BLaER1 treated with 17β-estradiol and CSF1 and Interleukin-3, amounts not matched to agents 10 nM and 100 nM (cell line): ENCODE measurements at regions not wholly inside any gene's neighbourhood (a gene's known extent, or its start where the extent isn't known, plus 50 kb on each side); places are given as distances from the start of the nearest gene placed in this dataset.

ENCODE experiments used
- H3K27ac ChIP-seq, 11 experiments: shearing (Covaris generic); formaldehyde crosslinking; 2 replicates each; pipeline ENCODE4 v1.8.1; 2022
- H3K27me3 ChIP-seq, 11 experiments: shearing (Covaris generic); formaldehyde crosslinking; 2 replicates each; pipeline ENCODE4 v1.8.1; 2022
- H3K36me3 ChIP-seq, 11 experiments: shearing (Covaris generic); formaldehyde crosslinking; 2 replicates each; pipeline ENCODE4 v1.8.1; 2022
- H3K4me1 ChIP-seq, 10 experiments: shearing (Covaris generic); formaldehyde crosslinking; 2 replicates each; pipeline ENCODE4 v1.8.1; 2022
- H3K4me2 ChIP-seq, 11 experiments: shearing (Covaris generic); formaldehyde crosslinking; 2 replicates each; pipeline ENCODE4 v1.8.1; 2022
- H3K4me3 ChIP-seq, 10 experiments: shearing (Covaris generic); formaldehyde crosslinking; 2 replicates each; pipeline ENCODE4 v1.8.1; 2022
- H3K9ac ChIP-seq, 11 experiments: shearing (Covaris generic); formaldehyde crosslinking; 2 replicates each; pipeline ENCODE4 v1.8.1; 2022
- H3K9me3 ChIP-seq, 11 experiments: shearing (Covaris generic); formaldehyde crosslinking; replicated peaks in 1 of 11; 2 replicates each; pipeline ENCODE4 v1.8.1; 2022
- H4K20me1 ChIP-seq, 11 experiments: shearing (Covaris generic); formaldehyde crosslinking; 2 replicates each; pipeline ENCODE4 v1.8.1; 2022
- Cebpa-rat ChIP-seq, 11 experiments: shearing (Covaris generic); IDR thresholded peaks; 2 replicates each; pipeline ENCODE4 v1.8.1; 2022

DNA sequence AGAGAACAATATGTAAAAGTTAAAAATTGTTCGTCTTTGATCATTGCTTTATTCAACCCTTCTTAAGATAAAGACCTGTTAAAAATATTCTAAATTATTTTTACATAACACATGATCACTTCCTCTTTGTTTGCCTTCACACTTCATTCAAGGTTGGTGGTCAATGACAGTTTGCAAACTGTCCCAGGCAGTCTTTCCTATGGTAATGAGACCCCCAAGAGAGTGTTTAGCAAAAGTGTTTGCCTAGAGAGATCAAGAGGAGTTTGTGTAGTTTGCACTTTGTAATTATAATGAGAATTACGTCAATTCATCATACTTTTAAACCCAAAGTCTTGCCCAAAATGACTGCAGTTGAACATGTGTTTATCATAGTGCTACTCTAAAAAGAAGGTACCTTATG lies 77.2 kb upstream of the ABCA12 start:
- H3K4me2 ChIP-seq, result no peak overlapping the region
- no peaks in the 10 kb centered on the region for H3K36me3 ChIP-seq
- H3K4me1 ChIP-seq, result no peaks in the 10 kb centered on the region
- no peaks in the 10 kb centered on the region for H4K20me1 ChIP-seq
- no peak overlapping the region for H3K27ac ChIP-seq
- no peak overlapping the region for H3K9ac ChIP-seq
- no peak overlapping the region for H3K4me3 ChIP-seq
- no peak for TF ChIP-seq Cebpa-rat (IDR thresholded peaks at IDR 0.05)
- no peaks in the 10 kb centered on the region for H3K27me3 ChIP-seq
- H3K9me3 ChIP-seq, result peaks cover 29 to 44% (median 39%) of the 10 kb centered on the region in 11 experiments

- Histone ChIP-seq H3K4me3 (no peak overlapping the region), H3K36me3 (no peaks in the 10 kb centered on the region), H3K27me3 (no peaks in the 10 kb centered on the region), H3K4me2 (no peak overlapping the region), H3K9me3 (peaks cover 40 to 58% (median 50%) of the 10 kb centered on the region in 11 experiments), H3K27ac (no peak overlapping the region), H4K20me1 (no peaks in the 10 kb centered on the region), H3K4me1 (no peaks in the 10 kb centered on the region), H3K9ac (no peak overlapping the region)
- no peak for TF ChIP-seq Cebpa-rat (IDR thresholded peaks at IDR 0.05)
These were observed 71.7 kb upstream of the ABCA12 start for GRCh38 chr2:215210082-215210481.

- no peak overlapping the region for H3K4me2 ChIP-seq
- no peak overlapping the region for H3K4me3 ChIP-seq
- no peak overlapping the region for H3K27ac ChIP-seq
- H4K20me1 ChIP-seq, result no peaks in the 10 kb centered on the region
- H3K4me1 ChIP-seq, result no peaks in the 10 kb centered on the region
- no peak overlapping the region for H3K9ac ChIP-seq
- peaks cover 40 to 56% (median 50%) of the 10 kb centered on the region in 11 experiments for H3K9me3 ChIP-seq
- TF ChIP-seq Cebpa-rat (IDR thresholded peaks at IDR 0.05), result no peak
- no peaks in the 10 kb centered on the region for H3K27me3 ChIP-seq
- no peaks in the 10 kb centered on the region for H3K36me3 ChIP-seq
These were observed 69.5 kb upstream of the ABCA12 start for GRCh38 chr2:215207791-215208367.

GRCh38 chr2:215207041-215207440 lies 68.6 kb upstream of the ABCA12 start:
- no peak overlapping the region for H3K27ac ChIP-seq
- no peaks in the 10 kb centered on the region for H3K4me1 ChIP-seq
- peaks cover 40 to 50% (median 45%) of the 10 kb centered on the region in 11 experiments for H3K9me3 ChIP-seq
- H4K20me1 ChIP-seq, result no peaks in the 10 kb centered on the region
- no peak overlapping the region for H3K4me2 ChIP-seq
- H3K36me3 ChIP-seq, result no peaks in the 10 kb centered on the region
- H3K9ac ChIP-seq, result no peak overlapping the region
- no peak for TF ChIP-seq Cebpa-rat (IDR thresholded peaks at IDR 0.05)
- no peaks in the 10 kb centered on the region for H3K27me3 ChIP-seq
- H3K4me3 ChIP-seq, result no peak overlapping the region

- no peak overlapping the region for H3K4me2 ChIP-seq
- H3K27me3 ChIP-seq, result no peaks in the 10 kb centered on the region
- no peak overlapping the region for H3K9ac ChIP-seq
- no peak overlapping the region for H3K27ac ChIP-seq
- H3K9me3 ChIP-seq, result peaks cover 31 to 38% (median 33%) of the 10 kb centered on the region in 11 experiments
- H3K36me3 ChIP-seq, result no peaks in the 10 kb centered on the region
- no peaks in the 10 kb centered on the region for H4K20me1 ChIP-seq
- no peaks in the 10 kb centered on the region for H3K4me1 ChIP-seq
- TF ChIP-seq Cebpa-rat (IDR thresholded peaks at IDR 0.05), result no peak
- no peak overlapping the region for H3K4me3 ChIP-seq
These were observed 67.4 kb upstream of the ABCA12 start for GRCh38 chr2:215205787-215206186.

DNA sequence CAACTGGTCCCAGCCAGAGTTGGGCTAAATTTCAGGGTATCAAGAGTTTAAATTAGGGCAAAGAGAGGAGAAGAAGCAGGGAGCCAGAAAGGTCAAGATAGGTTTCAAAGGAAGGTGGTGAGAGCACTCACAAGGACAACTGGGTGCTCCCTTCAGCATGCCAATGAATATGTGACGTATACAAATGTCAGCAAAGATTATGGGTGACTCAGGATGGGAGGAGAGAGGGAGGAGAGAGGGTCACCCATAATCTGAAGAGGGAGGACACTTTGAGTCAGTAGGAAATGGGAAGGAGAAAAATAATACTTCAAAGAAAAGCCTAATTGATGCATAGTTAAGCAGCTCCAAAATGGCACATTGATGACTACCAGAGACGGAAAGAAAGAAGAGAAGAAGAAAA lies 53.1 kb upstream of the ABCA12 start:
- H3K4me1 ChIP-seq, result no peaks in the 10 kb centered on the region
- no peak overlapping the region for H3K27ac ChIP-seq
- H3K9ac ChIP-seq, result no peak overlapping the region
- no peaks in the 10 kb centered on the region for H3K27me3 ChIP-seq
- no peaks in the 10 kb centered on the region for H4K20me1 ChIP-seq
- H3K4me3 ChIP-seq, result no peak overlapping the region
- TF ChIP-seq Cebpa-rat (IDR thresholded peaks at IDR 0.05), result no peak
- no peak overlapping the region for H3K4me2 ChIP-seq
- no peaks in the 10 kb centered on the region; a peak in 1 of 22 replicates for H3K9me3 ChIP-seq
- H3K36me3 ChIP-seq, result no peaks in the 10 kb centered on the region

DNA sequence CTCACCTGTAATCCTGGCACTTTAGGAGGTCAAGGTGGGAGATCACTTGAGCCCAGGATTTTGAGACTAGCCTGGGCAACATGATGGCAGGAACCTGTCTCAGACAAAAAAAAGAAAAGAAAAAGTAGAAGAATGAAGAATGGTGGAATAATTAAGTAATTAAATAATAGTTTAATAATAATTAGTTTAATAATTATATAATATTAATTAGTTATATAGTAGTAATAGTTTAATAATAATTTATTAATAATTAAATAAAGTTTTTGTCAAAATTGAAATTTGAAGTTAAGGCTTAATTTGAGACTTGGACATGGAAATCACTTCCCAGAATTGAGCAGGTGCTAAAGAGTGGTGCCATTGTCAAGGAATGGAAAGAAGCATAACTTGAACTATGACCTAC lies 52.2 kb upstream of the ABCA12 start:
- TF ChIP-seq Cebpa-rat (IDR thresholded peaks at IDR 0.05), result no peak

GRCh38 chr2:215189393-215189792 lies 51.0 kb upstream of the ABCA12 start:
- Histone ChIP-seq H3K4me3 (no peak overlapping the region), H3K27ac (no peak overlapping the region), H4K20me1 (no peaks in the 10 kb centered on the region), H3K9ac (no peak overlapping the region), H3K9me3 (no peaks in the 10 kb centered on the region; a peak in 1 of 22 replicates), H3K36me3 (no peaks in the 10 kb centered on the region), H3K4me2 (no peak overlapping the region), H3K27me3 (no peaks in the 10 kb centered on the region), H3K4me1 (no peaks in the 10 kb centered on the region)
- TF ChIP-seq Cebpa-rat (IDR thresholded peaks at IDR 0.05), result no peak

More for the DNA sequence above, 52.2 kb upstream of the ABCA12 start:
- no peak overlapping the region for H3K4me2 ChIP-seq
- H4K20me1 ChIP-seq, result no peaks in the 10 kb centered on the region
- H3K27ac ChIP-seq, result no peak overlapping the region
- no peaks in the 10 kb centered on the region; a peak in 1 of 22 replicates for H3K9me3 ChIP-seq
- H3K36me3 ChIP-seq, result no peaks in the 10 kb centered on the region
- H3K27me3 ChIP-seq, result no peaks in the 10 kb centered on the region
- no peak overlapping the region for H3K4me3 ChIP-seq
- H3K4me1 ChIP-seq, result no peaks in the 10 kb centered on the region
- no peak overlapping the region for H3K9ac ChIP-seq
